Activated T-helper 17 cell treated with anti-CD3 and anti-CD28 coated beads, Interleukin-2, amount 50 U/mL, for 72 hours (primary cell): ENCODE measurements at regions not wholly inside any gene's neighbourhood (a gene's known extent, or its start where the extent isn't known, plus 50 kb on each side); places are given as distances from the start of the nearest gene placed in this dataset.
A peak's percentile ranks its signal among the peaks of the same experiment; 100 is the strongest.

ENCODE experiments used
- ATAC-seq: fragments of 150-1000 bp; cut with Tn5 transposase; replicated peaks from 2 replicates; pipeline ENCODE4 v1.10.0; 2021; ENCODE audit warnings: mild to moderate bottlenecking, moderate library complexity
- H3K27ac Mint-ChIP-seq: one replicate; pipeline ENCODE4 v1.8.0; 2022; ENCODE audit warnings: mixed read lengths
- H3K27me3 Mint-ChIP-seq: one replicate; pipeline ENCODE4 v1.8.0; 2022; ENCODE audit warnings: mixed read lengths
- H3K36me3 Mint-ChIP-seq: one replicate; pipeline ENCODE4 v1.8.0; 2022; ENCODE audit warnings: low read depth, mild to moderate bottlenecking, mixed read lengths
- H3K4me1 Mint-ChIP-seq: one replicate; pipeline ENCODE4 v1.8.0; 2022; ENCODE audit warnings: mixed read lengths
- H3K4me3 Mint-ChIP-seq: one replicate; pipeline ENCODE4 v1.8.0; 2022; ENCODE audit warnings: mild to moderate bottlenecking, mixed read lengths
- H3K9me3 Mint-ChIP-seq: one replicate; pipeline ENCODE4 v1.8.0; 2022; ENCODE audit warnings: mixed read lengths

DNA sequence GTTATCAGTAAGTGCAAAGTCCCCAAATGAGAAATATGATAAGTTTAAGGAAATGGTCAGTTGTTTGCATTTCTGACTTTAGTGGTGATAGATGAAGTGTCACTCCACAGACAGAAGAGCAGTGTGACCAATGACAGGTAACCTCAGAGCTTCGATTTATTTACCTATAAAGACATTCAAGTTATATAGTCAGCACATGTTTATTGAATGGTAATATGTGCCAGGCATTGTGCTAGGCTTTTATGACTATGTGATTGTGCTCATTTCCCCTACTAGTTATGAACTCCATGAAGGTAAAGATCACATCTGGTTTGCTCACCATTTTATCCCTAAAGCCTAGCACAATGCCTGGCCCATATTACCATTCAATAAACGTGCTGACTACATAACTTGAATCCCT is 222.4 kb downstream of the HHIPL2 start:
- no peak overlapping the region for H3K27ac Mint-ChIP-seq
- peaks cover 4% of the 10 kb centered on the region for H3K4me1 Mint-ChIP-seq
- no peak overlapping the region for H3K4me3 Mint-ChIP-seq
- H3K27me3 Mint-ChIP-seq: no peaks in the 10 kb centered on the region
- H3K9me3 Mint-ChIP-seq: no peaks in the 10 kb centered on the region
- no peak for ATAC-seq
- no peaks in the 10 kb centered on the region for H3K36me3 Mint-ChIP-seq

GRCh38 chr1:222314839-222315238 is 233.1 kb downstream of the HHIPL2 start:
- Mint-ChIP-seq H3K36me3 (no peaks in the 10 kb centered on the region), H3K27me3 (peaks cover 9% of the 10 kb centered on the region), H3K4me1 (no peaks in the 10 kb centered on the region), H3K9me3 (peaks cover 3% of the 10 kb centered on the region), H3K4me3 (no peak overlapping the region), H3K27ac (no peak overlapping the region)
- ATAC-seq: peak; percentile 26

- H3K4me1 Mint-ChIP-seq: peaks cover 10% of the 10 kb centered on the region
- ATAC-seq: peak; percentile 60
These were observed 237.1 kb downstream of the HHIPL2 start for GRCh38 chr1:222310836-222311235.

DNA sequence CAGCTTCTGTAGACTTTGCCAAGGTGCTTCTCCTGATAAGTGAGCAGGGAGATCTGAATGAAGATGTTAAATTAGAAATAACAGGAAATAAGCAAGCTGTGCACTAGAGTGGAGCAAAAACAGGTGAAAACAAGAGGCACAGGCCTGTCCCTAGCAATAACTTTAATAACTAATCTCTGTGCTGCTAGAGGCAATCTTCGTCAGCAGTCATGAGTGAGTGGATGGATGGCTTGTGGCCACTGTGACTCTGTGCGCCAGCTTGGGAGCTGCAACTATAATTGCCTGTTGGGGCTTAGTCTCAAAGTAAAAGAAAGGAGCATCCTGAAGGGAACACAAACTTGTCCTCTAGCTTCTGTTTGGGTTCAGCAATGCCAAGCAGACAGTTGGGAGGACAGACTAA is 240.3 kb downstream of the HHIPL2 start:
- no peaks in the 10 kb centered on the region for H3K27me3 Mint-ChIP-seq
- peaks cover 10% of the 10 kb centered on the region for H3K4me1 Mint-ChIP-seq
- no peaks in the 10 kb centered on the region for H3K9me3 Mint-ChIP-seq
- no peak for ATAC-seq
- no peaks in the 10 kb centered on the region for H3K36me3 Mint-ChIP-seq
- H3K27ac Mint-ChIP-seq: no peak overlapping the region
- H3K4me3 Mint-ChIP-seq: no peak overlapping the region

More at GRCh38 chr1:222310836-222311235, 237.1 kb downstream of the HHIPL2 start:
- no peaks in the 10 kb centered on the region for H3K36me3 Mint-ChIP-seq
- H3K9me3 Mint-ChIP-seq: no peaks in the 10 kb centered on the region
- no peak overlapping the region for H3K4me3 Mint-ChIP-seq
- no peak overlapping the region for H3K27ac Mint-ChIP-seq
- H3K27me3 Mint-ChIP-seq: no peaks in the 10 kb centered on the region

DNA sequence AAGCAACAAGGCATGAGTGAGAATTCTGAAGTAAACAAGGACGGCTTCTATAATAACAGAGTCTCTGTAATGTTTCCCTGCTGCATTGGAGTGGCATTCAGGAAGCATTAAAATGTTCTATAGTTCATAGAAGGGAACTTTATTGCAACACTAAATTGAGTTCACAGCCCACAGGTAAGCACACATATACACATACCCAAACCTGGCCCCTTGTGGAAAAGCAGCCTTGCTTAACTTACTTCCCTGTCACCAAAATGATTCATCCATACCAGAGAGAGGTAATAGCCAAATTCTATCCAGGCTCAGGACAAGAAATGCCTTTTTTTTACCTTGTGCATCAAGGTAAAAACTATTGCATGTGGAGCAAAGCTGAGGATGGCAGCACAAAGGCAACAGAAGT is 241.4 kb downstream of the HHIPL2 start:
- no peak for ATAC-seq
- H3K36me3 Mint-ChIP-seq: no peaks in the 10 kb centered on the region
- no peaks in the 10 kb centered on the region for H3K27me3 Mint-ChIP-seq
- peaks cover 10% of the 10 kb centered on the region for H3K4me1 Mint-ChIP-seq
- H3K27ac Mint-ChIP-seq: no peak overlapping the region
- no peak overlapping the region for H3K4me3 Mint-ChIP-seq
- no peaks in the 10 kb centered on the region for H3K9me3 Mint-ChIP-seq

GRCh38 chr1:222306011-222306410 is 241.9 kb downstream of the HHIPL2 start:
- Mint-ChIP-seq H3K27ac (no peak overlapping the region), H3K4me1 (peaks cover 10% of the 10 kb centered on the region), H3K27me3 (no peaks in the 10 kb centered on the region), H3K9me3 (no peaks in the 10 kb centered on the region), H3K36me3 (no peaks in the 10 kb centered on the region), H3K4me3 (no peak overlapping the region)
- no peak for ATAC-seq

- H3K4me1 Mint-ChIP-seq: no peaks in the 10 kb centered on the region
- no peaks in the 10 kb centered on the region for H3K36me3 Mint-ChIP-seq
These were observed 246.3 kb downstream of the HHIPL2 start for GRCh38 chr1:222301652-222302051.

DNA sequence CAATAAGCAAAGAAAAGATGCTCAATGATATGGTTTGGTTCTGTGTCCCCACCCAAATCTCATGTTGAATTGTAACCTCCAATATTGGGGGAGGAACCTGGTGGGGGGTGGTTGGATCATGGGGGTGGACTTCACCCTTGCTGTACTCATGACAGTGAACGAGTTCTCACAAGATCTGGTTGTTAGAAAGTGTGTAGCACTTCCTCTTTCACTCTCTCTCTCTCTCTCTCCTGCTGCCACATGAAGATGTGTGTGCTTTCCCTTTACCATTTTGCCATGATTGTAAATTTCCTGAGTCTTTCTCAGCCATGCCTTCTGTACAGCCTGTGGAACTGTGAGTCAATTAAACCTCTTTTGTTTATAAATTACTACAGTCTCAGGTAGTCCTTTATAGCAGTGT is 248.4 kb downstream of the HHIPL2 start:
- H3K36me3 Mint-ChIP-seq: no peaks in the 10 kb centered on the region
- no peaks in the 10 kb centered on the region for H3K4me1 Mint-ChIP-seq
- ATAC-seq: no peak
- no peaks in the 10 kb centered on the region for H3K27me3 Mint-ChIP-seq
- H3K9me3 Mint-ChIP-seq: peaks cover 7% of the 10 kb centered on the region
- no peak overlapping the region for H3K4me3 Mint-ChIP-seq
- no peak overlapping the region for H3K27ac Mint-ChIP-seq

More at GRCh38 chr1:222301652-222302051, 246.3 kb downstream of the HHIPL2 start:
- ATAC-seq: no peak
- Mint-ChIP-seq H3K27me3 (no peaks in the 10 kb centered on the region), H3K9me3 (no peaks in the 10 kb centered on the region), H3K4me3 (no peak overlapping the region), H3K27ac (no peak overlapping the region)

- Mint-ChIP-seq H3K27me3 (peaks cover 3% of the 10 kb centered on the region), H3K27ac (no peak overlapping the region), H3K4me3 (no peak overlapping the region), H3K9me3 (peaks cover 10% of the 10 kb centered on the region), H3K36me3 (no peaks in the 10 kb centered on the region), H3K4me1 (no peaks in the 10 kb centered on the region)
- no peak for ATAC-seq
These were observed 257.0 kb downstream of the HHIPL2 start for GRCh38 chr1:222290866-222291265.

- no peak overlapping the region for H3K27ac Mint-ChIP-seq
- H3K4me1 Mint-ChIP-seq: no peaks in the 10 kb centered on the region
- ATAC-seq: no peak
- no peaks in the 10 kb centered on the region for H3K9me3 Mint-ChIP-seq
- no peaks in the 10 kb centered on the region for H3K36me3 Mint-ChIP-seq
- peaks cover 3% of the 10 kb centered on the region for H3K27me3 Mint-ChIP-seq
- no peak overlapping the region for H3K4me3 Mint-ChIP-seq
These were observed 259.9 kb downstream of the HHIPL2 start for GRCh38 chr1:222288053-222288452.

DNA sequence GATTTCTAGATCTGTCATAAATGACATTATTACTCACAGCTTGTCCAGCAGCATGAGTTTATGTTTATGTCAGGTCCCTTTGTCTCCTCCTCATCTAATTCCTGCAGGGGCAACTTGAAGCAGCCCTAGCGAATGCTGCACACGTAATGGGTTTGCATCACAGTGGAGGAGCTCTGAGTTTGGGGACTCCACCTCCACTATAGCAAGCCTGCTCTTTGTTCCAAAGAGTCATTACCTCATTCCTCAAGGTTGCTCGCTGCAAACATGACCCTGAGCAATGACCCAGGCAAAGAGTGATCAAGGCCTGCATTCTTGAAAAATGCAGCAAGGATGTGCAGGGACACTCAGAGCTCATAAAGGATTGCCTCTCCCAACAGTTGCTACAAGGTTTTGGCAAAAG is 261.9 kb downstream of the HHIPL2 start:
- Mint-ChIP-seq H3K4me1 (no peaks in the 10 kb centered on the region), H3K4me3 (no peak overlapping the region), H3K36me3 (no peaks in the 10 kb centered on the region), H3K9me3 (no peaks in the 10 kb centered on the region), H3K27ac (no peak overlapping the region), H3K27me3 (peaks cover 3% of the 10 kb centered on the region)
- no peak for ATAC-seq

DNA sequence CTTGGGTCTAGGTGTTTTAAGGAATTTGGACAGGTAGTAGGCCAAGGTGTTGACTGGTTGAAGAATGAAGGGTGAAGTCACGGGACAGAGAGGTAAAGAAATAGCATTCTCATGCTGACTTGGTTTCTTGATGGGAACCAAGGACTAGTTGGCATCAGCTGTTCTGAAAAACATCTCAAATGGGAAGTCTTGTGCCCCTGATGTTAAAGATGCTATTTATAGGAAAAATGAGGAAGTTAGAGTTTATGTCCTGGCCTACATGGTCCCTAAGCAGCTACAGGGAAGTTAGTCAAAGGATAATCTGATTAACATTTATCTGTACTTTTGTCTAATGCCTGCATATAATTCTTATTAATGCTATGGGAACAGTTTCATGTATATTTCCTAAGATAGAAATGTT is 262.4 kb downstream of the HHIPL2 start:
- Mint-ChIP-seq H3K4me1 (no peaks in the 10 kb centered on the region), H3K36me3 (no peaks in the 10 kb centered on the region), H3K9me3 (no peaks in the 10 kb centered on the region), H3K4me3 (no peak overlapping the region), H3K27ac (no peak overlapping the region), H3K27me3 (peaks cover 3% of the 10 kb centered on the region)
- ATAC-seq: no peak

DNA sequence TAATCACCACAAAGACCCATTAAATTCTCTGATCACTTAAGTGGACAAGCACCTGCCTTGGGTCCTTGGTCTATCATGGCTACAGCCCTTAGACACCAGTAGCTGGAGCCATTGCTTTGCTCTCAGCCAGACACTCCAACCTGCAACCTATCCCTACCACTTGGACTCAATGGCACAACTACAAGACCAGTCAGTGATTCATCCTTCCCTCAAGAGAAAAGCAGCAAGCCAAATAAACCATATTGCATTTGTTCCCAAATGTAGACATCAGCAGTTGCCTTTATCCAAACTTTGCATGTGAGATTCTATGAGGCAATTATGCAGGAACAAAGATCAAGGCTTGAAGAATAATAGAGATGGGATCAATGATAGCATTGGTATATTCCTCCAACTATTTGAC is 263.4 kb downstream of the HHIPL2 start:
- Mint-ChIP-seq H3K27ac (no peak overlapping the region), H3K4me1 (no peaks in the 10 kb centered on the region), H3K27me3 (peaks cover 3% of the 10 kb centered on the region), H3K4me3 (no peak overlapping the region), H3K36me3 (no peaks in the 10 kb centered on the region), H3K9me3 (no peaks in the 10 kb centered on the region)
- no peak for ATAC-seq

DNA sequence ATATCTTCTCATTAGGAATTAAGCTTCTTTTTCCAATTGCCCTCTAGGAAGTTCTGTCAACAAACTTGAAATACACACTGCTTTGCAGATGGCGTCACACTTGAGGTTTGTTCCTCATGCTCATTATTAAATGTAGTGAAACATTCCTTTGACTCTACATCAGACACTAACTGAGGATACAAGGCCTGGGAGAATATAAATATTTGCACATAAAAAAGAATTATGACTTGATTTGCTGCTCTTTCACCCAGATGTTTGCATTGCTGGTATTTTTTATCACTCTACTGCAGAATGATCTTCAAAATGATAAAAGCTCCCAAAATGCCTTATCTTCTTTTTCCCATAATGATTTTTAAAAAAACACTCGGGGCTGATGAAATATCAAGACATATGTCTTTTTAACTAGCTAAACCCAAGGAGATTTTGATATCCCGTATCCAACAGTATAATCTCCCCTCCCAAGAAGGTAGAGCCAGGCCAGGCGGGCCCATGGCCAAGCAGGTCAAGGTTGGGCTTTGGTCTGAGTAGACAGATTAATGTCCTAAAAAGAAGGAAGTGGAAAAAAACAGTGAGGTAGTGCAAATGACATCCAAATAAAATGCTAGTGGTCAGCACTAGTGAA is 264.6 kb downstream of the HHIPL2 start:
- Mint-ChIP-seq H3K27ac (no peak overlapping the region), H3K4me1 (no peaks in the 10 kb centered on the region), H3K9me3 (no peaks in the 10 kb centered on the region), H3K27me3 (no peaks in the 10 kb centered on the region), H3K4me3 (no peak overlapping the region), H3K36me3 (no peaks in the 10 kb centered on the region)
- ATAC-seq: no peak

DNA sequence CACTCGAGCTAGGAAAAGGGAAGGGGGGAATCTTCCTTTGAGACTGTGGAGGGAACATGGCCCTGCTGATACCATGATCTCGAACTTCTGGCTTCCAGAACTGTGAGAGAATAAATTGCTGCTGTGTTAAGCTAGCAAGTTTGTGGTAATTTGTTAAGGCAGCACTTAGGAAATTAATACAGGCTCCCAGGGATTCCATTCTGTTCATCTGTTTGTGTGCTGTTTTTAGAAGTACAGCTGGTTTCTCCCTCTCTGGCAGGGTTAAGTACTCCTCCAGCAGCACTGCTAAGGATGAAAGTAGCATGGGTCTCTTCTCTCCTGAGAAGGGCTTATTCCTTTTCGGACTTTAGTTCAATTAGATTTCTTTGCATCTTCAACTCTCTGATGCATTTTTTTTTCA is 268.3 kb downstream of the HHIPL2 start:
- Mint-ChIP-seq H3K27me3 (no peaks in the 10 kb centered on the region), H3K27ac (no peak overlapping the region), H3K9me3 (no peaks in the 10 kb centered on the region), H3K4me3 (no peak overlapping the region), H3K36me3 (no peaks in the 10 kb centered on the region), H3K4me1 (no peaks in the 10 kb centered on the region)
- no peak for ATAC-seq

DNA sequence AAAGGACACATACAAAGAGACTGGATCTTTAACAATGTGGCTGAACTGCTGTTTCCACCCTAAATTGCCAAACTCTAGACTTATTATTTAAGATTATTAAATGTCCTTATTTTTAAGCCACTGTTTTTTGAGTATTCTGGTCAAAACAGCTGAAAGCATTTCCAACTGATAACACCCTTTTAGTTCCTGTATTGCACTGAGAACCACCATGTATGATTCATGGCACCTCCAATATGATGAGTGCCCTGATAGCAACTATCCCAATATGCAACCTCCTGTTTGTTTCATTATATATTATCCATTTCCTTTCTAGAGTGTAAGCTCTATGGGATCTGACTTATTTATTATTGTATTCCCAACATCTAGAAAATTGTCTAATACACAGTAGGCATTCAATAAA is 269.4 kb downstream of the HHIPL2 start:
- Mint-ChIP-seq H3K27me3 (no peaks in the 10 kb centered on the region), H3K4me3 (no peak overlapping the region), H3K36me3 (no peaks in the 10 kb centered on the region), H3K4me1 (no peaks in the 10 kb centered on the region), H3K9me3 (no peaks in the 10 kb centered on the region), H3K27ac (no peak overlapping the region)
- ATAC-seq: no peak
